ENCODE measurements at regions not wholly inside any gene's neighbourhood (a gene's known extent, or its start where the extent isn't known, plus 50 kb on each side); places are given as distances from the start of the nearest gene placed in this dataset.

DNA sequence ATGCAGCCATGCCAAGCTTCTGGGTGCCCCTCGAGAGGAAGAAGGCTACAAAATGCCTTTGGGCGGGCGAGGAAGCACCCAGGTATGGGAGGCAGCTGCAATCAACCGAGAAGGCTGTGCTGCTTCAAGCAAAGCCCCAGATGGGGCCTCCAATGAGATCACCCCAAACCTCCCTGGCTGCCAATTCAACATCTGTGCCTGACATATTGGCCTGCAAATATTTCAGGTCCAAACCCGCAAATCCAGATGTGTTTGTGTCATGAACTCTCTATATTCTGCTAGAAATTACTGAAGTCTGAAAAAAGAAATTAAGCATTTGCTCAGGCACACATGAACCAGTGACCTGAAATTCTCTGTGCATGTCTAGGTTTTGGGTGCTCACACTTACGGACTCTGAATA lies 78.8 kb upstream of the RCN1 start:
- Mint-ChIP-seq H3K4me3 (no peak overlapping the region), H3K36me3 (no peaks in the 10 kb centered on the region), H3K27me3 (peaks cover 63% of the 10 kb centered on the region), H3K9me3 (no peaks in the 10 kb centered on the region), H3K27ac (no peak overlapping the region), H3K4me1 (ENCODE audit: unreplicated experiment) (no peaks in the 10 kb centered on the region)
- TF ChIP-seq, protein P1, sequence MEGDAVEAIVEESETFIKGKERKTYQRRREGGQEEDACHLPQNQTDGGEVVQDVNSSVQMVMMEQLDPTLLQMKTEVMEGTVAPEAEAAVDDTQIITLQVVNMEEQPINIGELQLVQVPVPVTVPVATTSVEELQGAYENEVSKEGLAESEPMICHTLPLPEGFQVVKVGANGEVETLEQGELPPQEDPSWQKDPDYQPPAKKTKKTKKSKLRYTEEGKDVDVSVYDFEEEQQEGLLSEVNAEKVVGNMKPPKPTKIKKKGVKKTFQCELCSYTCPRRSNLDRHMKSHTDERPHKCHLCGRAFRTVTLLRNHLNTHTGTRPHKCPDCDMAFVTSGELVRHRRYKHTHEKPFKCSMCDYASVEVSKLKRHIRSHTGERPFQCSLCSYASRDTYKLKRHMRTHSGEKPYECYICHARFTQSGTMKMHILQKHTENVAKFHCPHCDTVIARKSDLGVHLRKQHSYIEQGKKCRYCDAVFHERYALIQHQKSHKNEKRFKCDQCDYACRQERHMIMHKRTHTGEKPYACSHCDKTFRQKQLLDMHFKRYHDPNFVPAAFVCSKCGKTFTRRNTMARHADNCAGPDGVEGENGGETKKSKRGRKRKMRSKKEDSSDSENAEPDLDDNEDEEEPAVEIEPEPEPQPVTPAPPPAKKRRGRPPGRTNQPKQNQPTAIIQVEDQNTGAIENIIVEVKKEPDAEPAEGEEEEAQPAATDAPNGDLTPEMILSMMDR (conservative IDR thresholded peaks at IDR 0.05), result no peak
- no peak for DNase-seq (ENCODE audit: extremely low spot score, unreplicated experiment)

DNA sequence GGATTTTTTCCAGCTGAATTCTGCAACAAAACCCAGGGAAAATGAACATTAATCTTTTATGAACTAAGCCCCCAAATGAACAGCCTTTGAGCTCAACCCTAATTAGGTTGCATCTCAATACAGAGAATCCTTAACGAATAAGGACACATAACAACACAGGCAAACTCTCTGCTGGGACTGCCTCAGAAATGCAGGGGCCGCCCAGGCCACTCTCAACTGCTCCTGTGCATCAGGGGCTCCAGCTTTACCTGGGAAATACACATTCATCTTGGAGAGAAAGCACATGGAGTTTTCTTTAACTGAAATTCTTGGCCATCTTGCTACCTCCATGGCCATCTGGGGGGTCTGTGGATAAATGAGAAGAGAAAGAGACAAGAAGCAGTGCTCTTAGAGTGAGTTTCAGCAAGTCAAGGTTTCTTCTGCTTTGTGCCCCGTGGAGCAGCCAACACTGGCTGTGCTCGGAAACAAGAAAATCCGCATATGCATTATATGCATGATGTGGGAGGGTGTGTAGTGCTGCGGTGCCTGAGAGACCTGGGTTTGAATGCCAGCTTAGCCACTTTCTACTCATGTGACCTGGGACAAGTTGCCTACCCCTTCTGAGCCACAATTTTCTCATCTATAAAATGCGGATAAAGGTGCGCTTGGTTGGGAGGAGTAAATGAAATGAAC lies 81.9 kb upstream of the RCN1 start:
- Mint-ChIP-seq H3K36me3 (no peaks in the 10 kb centered on the region), H3K4me3 (no peak overlapping the region), H3K27me3 (peaks cover 64% of the 10 kb centered on the region), H3K4me1 (ENCODE audit: unreplicated experiment) (no peaks in the 10 kb centered on the region), H3K9me3 (no peaks in the 10 kb centered on the region), H3K27ac (no peak overlapping the region)
- no peak for DNase-seq (ENCODE audit: extremely low spot score, unreplicated experiment)
- TF ChIP-seq, protein P1 (conservative IDR thresholded peaks at IDR 0.05), result no peak

DNA sequence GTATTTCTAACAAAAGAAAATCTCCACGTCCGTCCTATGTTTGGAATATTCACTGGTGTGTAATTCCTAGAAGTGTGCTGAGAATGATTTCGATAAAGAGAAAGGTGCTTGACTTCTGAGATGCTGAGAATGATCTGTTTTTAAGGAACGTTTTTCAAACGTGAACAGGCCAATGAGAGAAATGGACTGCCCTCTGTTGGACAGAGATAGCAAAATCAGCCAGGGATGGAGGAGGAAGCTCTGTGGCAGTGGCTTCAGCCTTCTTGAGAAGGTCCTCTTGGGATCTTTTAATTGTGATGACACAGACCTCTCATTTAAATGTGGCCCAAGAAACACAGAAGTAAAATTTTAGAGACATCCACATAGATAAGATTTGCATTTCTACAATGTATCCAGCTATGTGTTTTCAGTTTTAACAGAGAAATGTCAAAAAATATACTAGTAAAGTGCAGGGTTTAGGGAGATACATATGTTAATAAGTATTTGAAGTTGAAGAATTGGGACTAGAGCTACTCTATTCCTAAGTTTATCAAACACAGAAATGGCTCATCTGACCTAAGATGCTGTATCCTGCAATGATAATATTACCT lies 84.0 kb upstream of the RCN1 start:
- Mint-ChIP-seq H3K4me1 (ENCODE audit: unreplicated experiment) (no peaks in the 10 kb centered on the region), H3K27me3 (peaks cover 61% of the 10 kb centered on the region)
- no peak for DNase-seq (ENCODE audit: extremely low spot score, unreplicated experiment)

DNA sequence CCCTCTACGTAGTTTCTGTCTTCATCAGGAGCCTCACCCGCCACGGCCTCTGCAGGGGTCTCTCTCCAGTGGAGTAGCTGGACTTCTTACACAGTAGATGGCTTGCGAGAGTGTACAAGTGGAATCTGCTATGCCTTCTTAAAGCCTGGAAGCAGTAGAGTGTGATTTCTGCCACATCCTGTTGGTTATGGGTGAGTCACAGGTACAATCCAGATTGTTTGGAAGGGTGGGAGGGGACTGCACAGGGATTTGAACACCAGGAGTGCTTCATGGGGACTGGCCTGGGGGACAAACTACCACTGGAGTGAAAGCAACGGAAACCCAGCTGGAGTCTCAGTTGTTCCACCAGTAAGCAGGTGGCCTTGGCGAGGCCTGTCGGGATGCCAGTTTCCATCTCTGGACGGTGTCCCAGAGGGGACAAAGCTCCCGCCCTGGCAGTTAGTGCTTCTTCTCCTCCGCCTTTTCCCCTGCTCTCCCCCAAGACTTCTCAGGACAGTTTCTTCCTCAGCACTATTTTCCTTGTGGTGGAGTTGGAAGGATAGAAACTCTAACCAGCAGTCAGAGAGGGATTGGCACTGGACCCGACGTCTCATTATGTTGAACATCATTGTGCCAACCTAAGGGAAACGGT lies 85.0 kb upstream of the RCN1 start:
- H3K4me3 Mint-ChIP-seq, result no peak overlapping the region
- H3K9me3 Mint-ChIP-seq, result no peaks in the 10 kb centered on the region
- TF ChIP-seq, protein P1 (conservative IDR thresholded peaks at IDR 0.05), result no peak

More for the DNA sequence above, 84.0 kb upstream of the RCN1 start:
- H3K9me3 Mint-ChIP-seq, result no peaks in the 10 kb centered on the region
- no peak overlapping the region for H3K4me3 Mint-ChIP-seq
- TF ChIP-seq, protein P1 (conservative IDR thresholded peaks at IDR 0.05), result peak; percentile 82
- no peaks in the 10 kb centered on the region for H3K36me3 Mint-ChIP-seq
- H3K27ac Mint-ChIP-seq, result no peak overlapping the region

DNA sequence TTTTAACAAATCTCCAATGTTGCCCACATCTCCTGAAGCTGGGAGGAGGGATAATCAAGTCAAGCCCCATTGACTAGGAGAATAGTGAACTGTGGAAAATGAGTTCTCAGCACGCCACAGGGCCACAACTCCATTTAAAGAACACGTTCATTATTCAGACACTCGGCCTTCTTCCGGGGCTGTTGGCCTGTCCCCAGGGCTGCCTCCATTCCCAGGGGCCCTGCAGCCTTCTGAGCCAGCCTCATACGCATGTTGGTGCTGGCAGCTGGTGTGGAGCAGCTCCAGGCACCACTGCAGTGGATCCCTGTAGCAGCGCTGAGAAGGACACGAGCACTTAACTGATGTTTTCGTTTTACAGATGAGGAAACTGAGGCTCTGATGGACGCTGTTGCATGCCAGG lies 87.5 kb upstream of the RCN1 start:
- H3K4me3 Mint-ChIP-seq, result no peak overlapping the region
- no peaks in the 10 kb centered on the region for H3K9me3 Mint-ChIP-seq
- peaks cover 47% of the 10 kb centered on the region for H3K27me3 Mint-ChIP-seq
- TF ChIP-seq, protein P1 (conservative IDR thresholded peaks at IDR 0.05), result no peak
- H3K36me3 Mint-ChIP-seq, result no peaks in the 10 kb centered on the region
- no peak for DNase-seq (ENCODE audit: extremely low spot score, unreplicated experiment)
- H3K4me1 Mint-ChIP-seq (ENCODE audit: unreplicated experiment), result no peaks in the 10 kb centered on the region
- H3K27ac Mint-ChIP-seq, result no peak overlapping the region

More for the DNA sequence above, 85.0 kb upstream of the RCN1 start:
- no peak for DNase-seq (ENCODE audit: extremely low spot score, unreplicated experiment)
- Mint-ChIP-seq H3K27me3 (peaks cover 64% of the 10 kb centered on the region), H3K4me1 (ENCODE audit: unreplicated experiment) (no peaks in the 10 kb centered on the region), H3K27ac (no peak overlapping the region), H3K36me3 (no peaks in the 10 kb centered on the region)

Data from type B pancreatic cell (in vitro differentiated cells).